ENCODE measurements at regions not wholly inside any gene's neighbourhood (a gene's known extent, or its start where the extent isn't known, plus 50 kb on each side); places are given as distances from the start of the nearest gene placed in this dataset.

- TF ChIP-seq CTCF (IDR thresholded peaks at IDR 0.05; ENCODE audit: insufficient read depth, low read length, poor library complexity, severe bottlenecking): no peak
- no peak for TF ChIP-seq EZH2phosphoT487 (conservative IDR thresholded peaks at IDR 0.05; ENCODE audit: low read length)
These were observed 153.7 kb downstream of the C7orf25 start for GRCh38 chr7:42758124-42758523.

Measured in SU-DHL-6 (cell line).